Astrocyte (in vitro differentiated cells and primary cell): ENCODE measurements at regions not wholly inside any gene's neighbourhood (a gene's known extent, or its start where the extent isn't known, plus 50 kb on each side); places are given as distances from the start of the nearest gene placed in this dataset.

Source experiments
- DNase-seq: peaks from one replicate; pipeline ENCODE4 v3.0.0-alpha.2; 2010; ENCODE audit warnings: low read depth
- FAIRE-seq: peaks from 2 replicates; lab custom pipeline; 2011; peaks lifted over from hg19 to GRCh38; lab: Jason Lieb, UNC
- H2AFZ ChIP-seq: 2 replicates; pipeline ENCODE4 v1.6.0; 2012; ENCODE audit warnings: low read depth, low read length, inconsistent platforms
- H3K27ac ChIP-seq: 2 replicates; pipeline ENCODE4 v1.5.1; 2011; ENCODE audit warnings: low read depth, low read length, inconsistent platforms
- H3K27me3 ChIP-seq: 2 replicates; pipeline ENCODE4 v1.6.0; 2011; ENCODE audit warnings: low read length, inconsistent platforms; ENCODE audit not compliant: insufficient read depth
- H3K36me3 ChIP-seq: 2 replicates; pipeline ENCODE4 v1.5.1; 2011; ENCODE audit warnings: low read length, inconsistent platforms; ENCODE audit not compliant: insufficient read depth
- H3K4me1 ChIP-seq: 2 replicates; pipeline ENCODE4 v1.5.1; 2011; ENCODE audit warnings: low read length, inconsistent platforms; ENCODE audit not compliant: insufficient read depth
- H3K4me2 ChIP-seq: 2 replicates; pipeline ENCODE4 v1.6.0; 2012; ENCODE audit warnings: low read length, inconsistent platforms
- H3K4me3 ChIP-seq: 2 replicates; pipeline ENCODE4 v1.5.1; 2011; ENCODE audit warnings: low read depth, mild to moderate bottlenecking, low read length, inconsistent platforms; ENCODE audit not compliant: insufficient read depth
- H3K79me2 ChIP-seq: 2 replicates; pipeline ENCODE4 v1.6.0; 2012; ENCODE audit warnings: mild to moderate bottlenecking, low read length, inconsistent platforms; ENCODE audit not compliant: insufficient read depth
- H3K9ac ChIP-seq: 2 replicates; pipeline ENCODE4 v1.6.0; 2012; ENCODE audit warnings: mild to moderate bottlenecking, low read length, inconsistent platforms
- H3K9me3 ChIP-seq: 2 replicates; pipeline ENCODE4 v1.5.1; 2012; ENCODE audit warnings: low read depth, mild to moderate bottlenecking, low read length, inconsistent platforms; ENCODE audit not compliant: insufficient read depth
- H4K20me1 ChIP-seq: 2 replicates; pipeline ENCODE4 v1.6.0; 2012; ENCODE audit warnings: low read length, inconsistent platforms; ENCODE audit not compliant: insufficient read depth
- H3K27ac Mint-ChIP-seq: one replicate; pipeline ENCODE4 v1.8.0; 2021; ENCODE audit warnings: mild to moderate bottlenecking, mixed read lengths; ENCODE audit not compliant: unreplicated experiment
- H3K27me3 Mint-ChIP-seq: one replicate; pipeline ENCODE4 v1.8.0; 2021; ENCODE audit warnings: low read depth, mixed read lengths; ENCODE audit not compliant: unreplicated experiment
- H3K36me3 Mint-ChIP-seq: one replicate; pipeline ENCODE4 v1.8.0; 2021; ENCODE audit warnings: low read depth, mixed read lengths; ENCODE audit not compliant: unreplicated experiment
- H3K4me1 Mint-ChIP-seq: one replicate; pipeline ENCODE4 v1.8.0; 2021; ENCODE audit warnings: low read depth, mixed read lengths; ENCODE audit not compliant: unreplicated experiment
- H3K4me3 Mint-ChIP-seq: one replicate; pipeline ENCODE4 v1.8.0; 2021; ENCODE audit warnings: mild to moderate bottlenecking, moderate library complexity, mixed read lengths; ENCODE audit not compliant: unreplicated experiment
- H3K9me3 Mint-ChIP-seq: one replicate; pipeline ENCODE4 v1.8.0; 2021; ENCODE audit warnings: mild to moderate bottlenecking, mixed read lengths; ENCODE audit not compliant: unreplicated experiment
- CTCF ChIP-seq: IDR thresholded peaks from 2 replicates; pipeline ENCODE4 v1.5.1; 2011; ENCODE audit warnings: low read depth, mild to moderate bottlenecking, inconsistent platforms, low read length, moderate library complexity; ENCODE audit not compliant: insufficient read depth
- EZH2 ChIP-seq: IDR thresholded peaks from 2 replicates; pipeline ENCODE4 v1.6.1; 2012; ENCODE audit warnings: mild to moderate bottlenecking, low read length, inconsistent platforms; ENCODE audit not compliant: insufficient read depth

DNA sequence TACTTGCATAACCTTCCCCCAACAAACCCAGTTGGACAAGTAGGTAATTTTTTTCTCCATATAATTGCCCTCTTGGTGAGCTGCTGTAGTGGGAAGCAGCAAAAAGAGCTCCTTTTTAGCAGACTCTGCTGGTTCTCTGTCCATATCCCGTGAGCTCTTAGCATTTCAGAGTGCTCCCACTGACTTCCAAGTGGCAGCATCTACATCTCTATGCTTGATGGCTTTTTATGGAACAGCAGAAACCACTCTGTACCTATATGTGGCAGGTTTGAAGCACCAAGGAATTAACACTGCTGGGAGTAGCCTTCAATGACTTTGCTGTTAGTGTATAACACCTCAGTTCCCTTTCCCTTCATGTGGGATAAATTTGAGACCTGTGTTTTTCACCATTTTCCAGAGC lies 168.4 kb upstream of the NHS start:
- H3K4me2 ChIP-seq = no peak overlapping the region
- no peak for FAIRE-seq
- TF ChIP-seq EZH2 = no peak
- TF ChIP-seq CTCF = no peak

DNA sequence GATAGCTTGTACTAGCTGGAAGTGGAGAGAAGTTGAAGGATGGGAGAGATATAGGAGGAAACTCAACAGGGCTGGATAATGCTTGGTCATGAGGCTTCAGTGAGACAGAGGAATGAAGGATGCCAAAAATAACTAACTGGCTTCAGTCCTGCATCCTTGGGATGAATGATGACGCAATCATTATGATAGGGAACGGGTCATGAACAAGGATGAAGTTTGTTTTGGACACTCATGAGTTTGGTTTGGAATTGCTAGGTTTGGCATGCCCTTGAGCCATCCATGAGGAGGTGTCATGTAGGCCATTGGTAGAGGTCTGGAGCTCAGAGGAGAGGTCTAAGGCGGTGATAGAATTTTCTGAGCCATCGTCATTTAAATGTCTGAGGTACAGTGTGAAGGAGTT lies 160.0 kb upstream of the NHS start:
- H3K9ac ChIP-seq = no peak overlapping the region
- H3K9me3 Mint-ChIP-seq = peaks cover 3% of the 10 kb centered on the region
- no peak overlapping the region for H3K4me2 ChIP-seq
- H3K27me3 ChIP-seq = no peaks in the 10 kb centered on the region
- H2AFZ ChIP-seq = no peak overlapping the region
- no peaks in the 10 kb centered on the region for H3K27me3 Mint-ChIP-seq
- no peaks in the 10 kb centered on the region for H3K4me1 ChIP-seq
- H3K4me3 ChIP-seq = no peak overlapping the region
- H4K20me1 ChIP-seq = no peaks in the 10 kb centered on the region
- no peak overlapping the region for H3K27ac Mint-ChIP-seq
- no peak overlapping the region for H3K27ac ChIP-seq
- no peaks in the 10 kb centered on the region for H3K9me3 ChIP-seq
- no peaks in the 10 kb centered on the region for H3K36me3 ChIP-seq
- DNase-seq = peak; percentile 27
- peak; percentile 39 for FAIRE-seq
- no peak overlapping the region for H3K4me3 Mint-ChIP-seq
- H3K4me1 Mint-ChIP-seq = no peaks in the 10 kb centered on the region
- H3K79me2 ChIP-seq = no peaks in the 10 kb centered on the region
- TF ChIP-seq CTCF (no peak), EZH2 (no peak)
- no peaks in the 10 kb centered on the region for H3K36me3 Mint-ChIP-seq

More for the DNA sequence above, 168.4 kb upstream of the NHS start:
- H3K27ac ChIP-seq = no peak overlapping the region
- H3K79me2 ChIP-seq = no peaks in the 10 kb centered on the region
- DNase-seq = no peak
- H3K36me3 Mint-ChIP-seq = no peaks in the 10 kb centered on the region
- no peak overlapping the region for H3K27ac Mint-ChIP-seq
- H3K4me3 Mint-ChIP-seq = no peak overlapping the region
- H3K4me1 ChIP-seq = no peaks in the 10 kb centered on the region
- no peaks in the 10 kb centered on the region for H3K27me3 ChIP-seq
- no peak overlapping the region for H3K4me3 ChIP-seq
- no peaks in the 10 kb centered on the region for H3K27me3 Mint-ChIP-seq
- H3K9ac ChIP-seq = no peak overlapping the region
- H3K36me3 ChIP-seq = no peaks in the 10 kb centered on the region
- H3K9me3 ChIP-seq = no peaks in the 10 kb centered on the region
- H4K20me1 ChIP-seq = no peaks in the 10 kb centered on the region
- H3K9me3 Mint-ChIP-seq = peaks cover 3% of the 10 kb centered on the region
- no peak overlapping the region for H2AFZ ChIP-seq
- no peaks in the 10 kb centered on the region for H3K4me1 Mint-ChIP-seq

DNA sequence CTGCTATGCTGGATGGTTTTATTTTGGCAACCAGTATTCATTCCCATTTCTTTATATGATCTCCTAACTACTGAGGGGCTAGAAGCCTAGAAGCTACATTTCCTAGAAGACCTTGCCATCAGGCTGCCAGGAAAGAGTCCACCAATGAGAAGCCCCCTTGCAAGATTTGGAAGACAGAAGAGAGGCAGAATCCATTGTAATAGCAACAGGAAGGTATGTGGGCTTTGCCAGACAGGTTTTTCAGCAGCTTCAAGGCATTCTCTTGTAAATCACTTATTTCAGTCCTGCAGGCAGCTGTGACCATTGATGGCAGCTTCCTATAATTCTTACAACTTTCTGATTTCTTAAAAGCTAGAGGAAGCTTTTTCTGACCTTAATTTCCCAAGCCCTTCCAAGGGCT lies 148.3 kb upstream of the NHS start:
- no peak overlapping the region for H3K4me3 Mint-ChIP-seq
- Histone ChIP-seq H3K27ac (no peak overlapping the region), H3K9me3 (no peaks in the 10 kb centered on the region), H3K4me1 (no peaks in the 10 kb centered on the region), H3K27me3 (no peaks in the 10 kb centered on the region), H4K20me1 (no peaks in the 10 kb centered on the region), H3K36me3 (no peaks in the 10 kb centered on the region), H3K4me2 (no peak overlapping the region), H3K79me2 (no peaks in the 10 kb centered on the region), H3K4me3 (no peak overlapping the region), H3K9ac (no peak overlapping the region), H2AFZ (no peak overlapping the region)
- H3K27ac Mint-ChIP-seq = no peak overlapping the region
- H3K9me3 Mint-ChIP-seq = no peaks in the 10 kb centered on the region
- FAIRE-seq (no peak), DNase-seq (no peak)
- no peaks in the 10 kb centered on the region for H3K36me3 Mint-ChIP-seq
- no peaks in the 10 kb centered on the region for H3K27me3 Mint-ChIP-seq
- no peaks in the 10 kb centered on the region for H3K4me1 Mint-ChIP-seq
- TF ChIP-seq EZH2 (no peak), CTCF (no peak)
